Uterus (tissue), 2 donors: ENCODE measurements at regions not wholly inside any gene's neighbourhood (a gene's known extent, or its start where the extent isn't known, plus 50 kb on each side); places are given as distances from the start of the nearest gene placed in this dataset.

Experiments
- POLR2A ChIP-seq, 2 donors: fragments of 450-650 bp; IDR thresholded peaks; one replicate each; pipeline ENCODE4 v1.6.1; 2016; ENCODE audit warnings: antibody characterized with exemption in 2 of 2, mild to moderate bottlenecking in 1 of 2, moderate library complexity in 1 of 2
- TF ChIP-seq, protein P1 (sequence below), 4 experiments: fragments of 200-600 bp in 2 of 4; fragments of 450-650 bp in 2 of 4; sonication (generic) in 2 of 4; IDR thresholded peaks; one replicate each; pipeline ENCODE4 v1.5.1; 2016 to 2019; ENCODE audit warnings: antibody characterized with exemption in 4 of 4, mild to moderate bottlenecking in 2 of 4, moderate library complexity in 1 of 4

DNA sequence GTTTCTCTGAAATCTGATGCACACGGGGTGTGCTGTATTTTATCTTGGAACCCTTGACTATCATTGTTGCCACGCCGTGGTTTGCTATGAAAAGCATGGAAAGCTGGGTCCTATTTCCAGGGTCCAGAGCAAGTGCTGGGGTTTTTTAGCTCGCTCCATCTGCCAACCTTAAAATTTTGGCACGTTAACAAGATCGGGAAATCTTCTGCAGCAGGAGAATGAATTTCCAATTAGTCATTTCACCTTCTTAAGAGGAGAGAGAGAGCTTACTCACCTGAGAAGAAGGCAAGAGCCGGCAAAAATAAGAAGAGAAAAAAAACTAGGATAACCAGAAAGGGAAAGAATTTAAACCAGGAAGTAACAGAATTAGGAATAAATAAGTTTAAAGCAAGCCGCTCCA lies 223.6 kb upstream of the CELF2 start:
- TF ChIP-seq, protein P1, sequence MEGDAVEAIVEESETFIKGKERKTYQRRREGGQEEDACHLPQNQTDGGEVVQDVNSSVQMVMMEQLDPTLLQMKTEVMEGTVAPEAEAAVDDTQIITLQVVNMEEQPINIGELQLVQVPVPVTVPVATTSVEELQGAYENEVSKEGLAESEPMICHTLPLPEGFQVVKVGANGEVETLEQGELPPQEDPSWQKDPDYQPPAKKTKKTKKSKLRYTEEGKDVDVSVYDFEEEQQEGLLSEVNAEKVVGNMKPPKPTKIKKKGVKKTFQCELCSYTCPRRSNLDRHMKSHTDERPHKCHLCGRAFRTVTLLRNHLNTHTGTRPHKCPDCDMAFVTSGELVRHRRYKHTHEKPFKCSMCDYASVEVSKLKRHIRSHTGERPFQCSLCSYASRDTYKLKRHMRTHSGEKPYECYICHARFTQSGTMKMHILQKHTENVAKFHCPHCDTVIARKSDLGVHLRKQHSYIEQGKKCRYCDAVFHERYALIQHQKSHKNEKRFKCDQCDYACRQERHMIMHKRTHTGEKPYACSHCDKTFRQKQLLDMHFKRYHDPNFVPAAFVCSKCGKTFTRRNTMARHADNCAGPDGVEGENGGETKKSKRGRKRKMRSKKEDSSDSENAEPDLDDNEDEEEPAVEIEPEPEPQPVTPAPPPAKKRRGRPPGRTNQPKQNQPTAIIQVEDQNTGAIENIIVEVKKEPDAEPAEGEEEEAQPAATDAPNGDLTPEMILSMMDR (IDR thresholded peaks at IDR 0.05): no peak
- TF ChIP-seq POLR2A (IDR thresholded peaks at IDR 0.05): no peak
